Calu3 (cell line): ENCODE measurements at regions not wholly inside any gene's neighbourhood (a gene's known extent, or its start where the extent isn't known, plus 50 kb on each side); places are given as distances from the start of the nearest gene placed in this dataset.

Experiments
- BruUV-seq: library from RNA; stranded (reverse); fragments of 400-500 nt; replicated peaks from 2 replicates; lab custom pipeline; 2021; lab: Mats Ljungman, UMichigan
- CTCF ChIA-PET: fragments of 300-600 bp; sonication (Branson Sonifier 250); formaldehyde crosslinking; loops from one replicate; lab custom pipeline; 2022; ENCODE audit warnings: antibody characterized with exemption; lab: Charles Lee
- DNase-seq: peaks from one replicate; pipeline ENCODE4 v3.0.0; 2022
- H3K27ac Mint-ChIP-seq: one replicate; pipeline ENCODE4 v1.8.0; 2022; ENCODE audit warnings: mixed read lengths; ENCODE audit not compliant: unreplicated experiment
- H3K27me3 Mint-ChIP-seq: one replicate; pipeline ENCODE4 v1.8.0; 2022; ENCODE audit warnings: mixed read lengths; ENCODE audit not compliant: unreplicated experiment
- H3K36me3 Mint-ChIP-seq: one replicate; pipeline ENCODE4 v1.8.0; 2022; ENCODE audit warnings: mild to moderate bottlenecking, moderate library complexity, mixed read lengths; ENCODE audit not compliant: insufficient read depth, unreplicated experiment
- H3K4me1 Mint-ChIP-seq: one replicate; pipeline ENCODE4 v1.8.0; 2022; ENCODE audit warnings: mild to moderate bottlenecking, low read depth, mixed read lengths; ENCODE audit not compliant: unreplicated experiment
- H3K4me3 Mint-ChIP-seq: one replicate; pipeline ENCODE4 v1.8.0; 2022; ENCODE audit warnings: mild to moderate bottlenecking, low read depth, moderate library complexity, mixed read lengths; ENCODE audit not compliant: unreplicated experiment
- H3K9me3 Mint-ChIP-seq: one replicate; pipeline ENCODE4 v1.8.0; 2022; ENCODE audit warnings: low read depth, mixed read lengths; ENCODE audit not compliant: unreplicated experiment
- intact Hi-C: fragments of 100-400 bp; cut with micrococcal nuclease; formaldehyde crosslinking; loops from one replicate; pipeline ENCODE4 v1.10.0; 2022; ENCODE audit not compliant: unreplicated experiment
- TF ChIP-seq, protein P1 (sequence below): fragments of 200-600 bp; IDR thresholded peaks from one replicate; pipeline ENCODE4 v1.8.0; 2022; ENCODE audit warnings: antibody characterized with exemption; ENCODE audit not compliant: unreplicated experiment

DNA sequence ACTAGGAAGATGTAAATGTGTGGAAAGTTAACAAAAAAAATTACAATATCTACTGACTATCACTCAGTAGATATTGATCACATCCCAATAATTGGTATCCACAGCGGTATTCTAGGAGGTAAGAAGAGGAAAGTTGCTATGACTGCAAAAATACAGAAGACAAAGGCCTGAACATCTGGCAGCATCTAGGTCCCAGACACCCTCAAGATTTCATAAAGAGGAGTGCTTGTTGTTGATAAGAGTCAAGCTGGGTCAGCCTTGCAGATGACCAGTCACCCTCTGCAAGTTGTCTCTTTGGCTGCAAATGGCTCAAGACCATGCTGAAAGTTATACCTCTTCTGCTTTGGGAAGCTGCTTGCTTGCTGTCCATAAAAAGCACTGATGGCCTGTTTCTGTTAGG lies 179.8 kb upstream of the FOXN2 start:
- no peaks in the 10 kb centered on the region for H3K36me3 Mint-ChIP-seq
- TF ChIP-seq, protein P1, sequence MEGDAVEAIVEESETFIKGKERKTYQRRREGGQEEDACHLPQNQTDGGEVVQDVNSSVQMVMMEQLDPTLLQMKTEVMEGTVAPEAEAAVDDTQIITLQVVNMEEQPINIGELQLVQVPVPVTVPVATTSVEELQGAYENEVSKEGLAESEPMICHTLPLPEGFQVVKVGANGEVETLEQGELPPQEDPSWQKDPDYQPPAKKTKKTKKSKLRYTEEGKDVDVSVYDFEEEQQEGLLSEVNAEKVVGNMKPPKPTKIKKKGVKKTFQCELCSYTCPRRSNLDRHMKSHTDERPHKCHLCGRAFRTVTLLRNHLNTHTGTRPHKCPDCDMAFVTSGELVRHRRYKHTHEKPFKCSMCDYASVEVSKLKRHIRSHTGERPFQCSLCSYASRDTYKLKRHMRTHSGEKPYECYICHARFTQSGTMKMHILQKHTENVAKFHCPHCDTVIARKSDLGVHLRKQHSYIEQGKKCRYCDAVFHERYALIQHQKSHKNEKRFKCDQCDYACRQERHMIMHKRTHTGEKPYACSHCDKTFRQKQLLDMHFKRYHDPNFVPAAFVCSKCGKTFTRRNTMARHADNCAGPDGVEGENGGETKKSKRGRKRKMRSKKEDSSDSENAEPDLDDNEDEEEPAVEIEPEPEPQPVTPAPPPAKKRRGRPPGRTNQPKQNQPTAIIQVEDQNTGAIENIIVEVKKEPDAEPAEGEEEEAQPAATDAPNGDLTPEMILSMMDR: no peak
- no peak overlapping the region for H3K4me3 Mint-ChIP-seq
- CTCF ChIA-PET: no interaction called here
- intact Hi-C loops: no loop called here
- no peak for DNase-seq
- no peaks in the 10 kb centered on the region for H3K9me3 Mint-ChIP-seq
- BruUV-seq: no TSS peak
- H3K4me1 Mint-ChIP-seq: no peaks in the 10 kb centered on the region
- no peak overlapping the region for H3K27ac Mint-ChIP-seq
- H3K27me3 Mint-ChIP-seq: no peaks in the 10 kb centered on the region

- Mint-ChIP-seq H3K4me3 (no peak overlapping the region), H3K27ac (no peak overlapping the region), H3K9me3 (no peaks in the 10 kb centered on the region), H3K4me1 (no peaks in the 10 kb centered on the region), H3K27me3 (no peaks in the 10 kb centered on the region), H3K36me3 (no peaks in the 10 kb centered on the region)
- CTCF ChIA-PET: interaction anchor here (0.6 kb wide), 1 partner anchor 403 kb away, joined by 5 read pairs; no protein-coding TSS in a partner anchor
- intact Hi-C loops: no loop called here
- TF ChIP-seq, protein P1: no peak
- BruUV-seq: no TSS peak
- DNase-seq: no peak
These were observed 178.7 kb upstream of the FOXN2 start for GRCh38 chr2:48135797-48136196.

- Mint-ChIP-seq H3K36me3 (no peaks in the 10 kb centered on the region), H3K4me3 (no peak overlapping the region), H3K9me3 (no peaks in the 10 kb centered on the region), H3K27me3 (no peaks in the 10 kb centered on the region), H3K4me1 (no peaks in the 10 kb centered on the region), H3K27ac (no peak overlapping the region)
- intact Hi-C loops: no loop called here
- BruUV-seq: no TSS peak
- CTCF ChIA-PET: no interaction called here
- no peak for DNase-seq
- TF ChIP-seq, protein P1: no peak
These were observed 176.7 kb upstream of the FOXN2 start for GRCh38 chr2:48137829-48138228.

GRCh38 chr2:48138898-48139297 lies 175.6 kb upstream of the FOXN2 start:
- Mint-ChIP-seq H3K9me3 (no peaks in the 10 kb centered on the region), H3K4me3 (no peak overlapping the region), H3K36me3 (no peaks in the 10 kb centered on the region), H3K27me3 (no peaks in the 10 kb centered on the region), H3K27ac (no peak overlapping the region), H3K4me1 (no peaks in the 10 kb centered on the region)
- intact Hi-C loops: no loop called here
- no peak for DNase-seq
- TF ChIP-seq, protein P1: no peak
- CTCF ChIA-PET: interaction anchor here (0.6 kb wide), 1 partner anchor 766 kb away, joined by 5 read pairs; no protein-coding TSS in a partner anchor
- no TSS peak for BruUV-seq
